ENCODE measurements at regions not wholly inside any gene's neighbourhood (a gene's known extent, or its start where the extent isn't known, plus 50 kb on each side); places are given as distances from the start of the nearest gene placed in this dataset.

DNA sequence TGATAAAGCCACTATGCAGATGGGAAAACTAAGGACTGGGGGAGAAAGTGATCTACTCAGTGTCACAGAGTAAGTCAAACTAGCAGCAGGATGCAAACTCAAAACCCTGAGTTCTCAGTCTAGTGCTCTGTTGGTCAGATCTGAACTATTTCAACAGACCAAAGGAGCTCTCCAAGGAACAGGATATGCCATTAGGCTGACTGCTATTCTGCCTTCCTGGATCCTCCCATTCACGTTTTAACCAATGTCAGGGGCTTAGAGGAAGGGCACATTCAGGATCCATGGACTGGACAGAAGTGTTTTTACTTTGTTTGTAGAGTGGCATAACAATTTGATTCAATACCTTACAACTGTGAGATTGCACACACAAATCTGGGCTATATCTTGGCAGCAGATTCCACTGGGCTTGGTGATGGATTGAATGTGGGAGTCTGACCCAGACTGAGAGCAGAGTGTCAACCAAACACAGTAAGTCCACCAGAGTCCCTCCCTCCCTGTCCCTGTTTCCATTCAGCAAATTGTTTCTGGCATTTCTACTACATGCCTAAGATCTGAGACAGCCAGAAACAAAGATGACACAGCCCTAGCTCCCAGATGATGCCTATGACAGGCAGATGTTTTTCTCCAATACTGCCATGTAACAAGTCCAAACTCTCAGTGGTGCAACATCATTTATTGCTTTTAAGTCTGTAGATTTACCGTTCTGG is 337.8 kb upstream of the CDH5 start:
- TF ChIP-seq TAF1 (IDR thresholded peaks at IDR 0.05; ENCODE audit: low read depth, low read length) (no peak), POLR2A (IDR thresholded peaks at IDR 0.05; ENCODE audit: low read depth, low read length) (no peak), POLR2AphosphoS5 (IDR thresholded peaks at IDR 0.05; ENCODE audit: low read depth, low read length) (no peak), SPI1 (IDR thresholded peaks at IDR 0.05; ENCODE audit: low read depth, low read length) (no peak), PAX5 (IDR thresholded peaks at IDR 0.05; ENCODE audit: insufficient read depth, low read length, severe bottlenecking) (no peak), POU2F2 (IDR thresholded peaks at IDR 0.05; ENCODE audit: low read depth, low read length) (no peak)
